Caco-2 (cell line): ENCODE measurements at regions not wholly inside any gene's neighbourhood (a gene's known extent, or its start where the extent isn't known, plus 50 kb on each side); places are given as distances from the start of the nearest gene placed in this dataset.

Source experiments
- BruUV-seq: library from RNA; stranded (reverse); fragments of 400-500 nt; replicated peaks from 2 replicates; lab custom pipeline; 2021; lab: Mats Ljungman, UMichigan
- CTCF ChIA-PET: fragments of 300-600 bp; sonication (Branson Sonifier 250); formaldehyde crosslinking; loops from one replicate; lab custom pipeline; 2022; ENCODE audit warnings: antibody characterized with exemption; lab: Charles Lee
- POLR2A ChIA-PET: fragments of 300-600 bp; sonication (Branson Sonifier 250); formaldehyde crosslinking; loops from one replicate; lab custom pipeline; 2022; ENCODE audit warnings: antibody characterized with exemption; lab: Charles Lee
- DNase-seq, 2 experiments: peaks; one replicate each; pipeline versions ENCODE4 v3.0.0 to v3.0.0-alpha.2; 2020 to 2022
- H3K27me3 ChIP-seq: replicated peaks from 2 replicates; pipeline ENCODE4 v1.6.0; 2011; ENCODE audit warnings: low read length; ENCODE audit not compliant: control insufficient read depth, insufficient read depth
- H3K36me3 ChIP-seq: 2 replicates; pipeline ENCODE4 v1.5.1; 2011; ENCODE audit warnings: low read length; ENCODE audit not compliant: control insufficient read depth, insufficient read depth
- H3K4me1 ChIP-seq: fragments of 250-450 bp; sonication (Bioruptor Pico); 2 replicates; pipeline ENCODE4 v1.5.1; 2020; ENCODE audit warnings: mild to moderate bottlenecking
- H3K4me3 ChIP-seq: 2 replicates; pipeline ENCODE4 v1.5.1; 2011; ENCODE audit warnings: low read depth, mild to moderate bottlenecking, control low read depth, low read length
- H3K9me3 ChIP-seq: fragments of 250-450 bp; sonication (Bioruptor Pico); 2 replicates; pipeline ENCODE4 v1.5.1; 2020; ENCODE audit warnings: mild to moderate bottlenecking, moderate library complexity
- H3K27ac Mint-ChIP-seq: one replicate; pipeline ENCODE4 v1.8.0; 2022; ENCODE audit warnings: mixed read lengths; ENCODE audit not compliant: unreplicated experiment
- H3K27me3 Mint-ChIP-seq: one replicate; pipeline ENCODE4 v1.8.0; 2022; ENCODE audit warnings: mixed read lengths; ENCODE audit not compliant: insufficient read depth, unreplicated experiment
- H3K36me3 Mint-ChIP-seq: one replicate; pipeline ENCODE4 v1.8.0; 2022; ENCODE audit warnings: mild to moderate bottlenecking, mixed read lengths; ENCODE audit not compliant: insufficient read depth, unreplicated experiment
- H3K4me1 Mint-ChIP-seq: one replicate; pipeline ENCODE4 v1.8.0; 2022; ENCODE audit warnings: low read depth, mixed read lengths; ENCODE audit not compliant: unreplicated experiment
- H3K4me3 Mint-ChIP-seq: one replicate; pipeline ENCODE4 v1.8.0; 2022; ENCODE audit warnings: mild to moderate bottlenecking, moderate library complexity, mixed read lengths; ENCODE audit not compliant: unreplicated experiment
- H3K9me3 Mint-ChIP-seq: one replicate; pipeline ENCODE4 v1.8.0; 2022; ENCODE audit warnings: mixed read lengths; ENCODE audit not compliant: unreplicated experiment
- intact Hi-C: fragments of 100-400 bp; cut with micrococcal nuclease; formaldehyde crosslinking; loops from one replicate; pipeline ENCODE4 v1.10.0; 2022; ENCODE audit not compliant: unreplicated experiment
- TF ChIP-seq, protein P1 (sequence below), 2 experiments: fragments of 200-600 bp in 1 of 2; IDR thresholded peaks; 1 replicate in 1 of 2; 2 replicates in 1 of 2; pipeline versions ENCODE4 v1.5.1 to v1.8.0; 2011 to 2022; ENCODE audit warnings: antibody characterized with exemption in 1 of 2, control low read depth in 1 of 2, inconsistent platforms in 1 of 2, low read depth in 1 of 2, low read length in 1 of 2, mild to moderate bottlenecking in 1 of 2, moderate library complexity in 1 of 2; ENCODE audit not compliant: insufficient read depth in 1 of 2, severe bottlenecking in 1 of 2, unreplicated experiment in 1 of 2

- ChIA-PET POLR2A (no interaction called here), CTCF (no interaction called here)
- Mint-ChIP-seq H3K4me3 (no peak overlapping the region), H3K4me1 (no peaks in the 10 kb centered on the region), H3K9me3 (no peaks in the 10 kb centered on the region), H3K36me3 (no peaks in the 10 kb centered on the region), H3K27me3 (no peaks in the 10 kb centered on the region), H3K27ac (no peak overlapping the region)
- Histone ChIP-seq H3K27me3 (no peaks in the 10 kb centered on the region), H3K9me3 (no peaks in the 10 kb centered on the region), H3K4me3 (no peak overlapping the region), H3K36me3 (no peaks in the 10 kb centered on the region), H3K4me1 (no peaks in the 10 kb centered on the region)
- TF ChIP-seq, protein P1, sequence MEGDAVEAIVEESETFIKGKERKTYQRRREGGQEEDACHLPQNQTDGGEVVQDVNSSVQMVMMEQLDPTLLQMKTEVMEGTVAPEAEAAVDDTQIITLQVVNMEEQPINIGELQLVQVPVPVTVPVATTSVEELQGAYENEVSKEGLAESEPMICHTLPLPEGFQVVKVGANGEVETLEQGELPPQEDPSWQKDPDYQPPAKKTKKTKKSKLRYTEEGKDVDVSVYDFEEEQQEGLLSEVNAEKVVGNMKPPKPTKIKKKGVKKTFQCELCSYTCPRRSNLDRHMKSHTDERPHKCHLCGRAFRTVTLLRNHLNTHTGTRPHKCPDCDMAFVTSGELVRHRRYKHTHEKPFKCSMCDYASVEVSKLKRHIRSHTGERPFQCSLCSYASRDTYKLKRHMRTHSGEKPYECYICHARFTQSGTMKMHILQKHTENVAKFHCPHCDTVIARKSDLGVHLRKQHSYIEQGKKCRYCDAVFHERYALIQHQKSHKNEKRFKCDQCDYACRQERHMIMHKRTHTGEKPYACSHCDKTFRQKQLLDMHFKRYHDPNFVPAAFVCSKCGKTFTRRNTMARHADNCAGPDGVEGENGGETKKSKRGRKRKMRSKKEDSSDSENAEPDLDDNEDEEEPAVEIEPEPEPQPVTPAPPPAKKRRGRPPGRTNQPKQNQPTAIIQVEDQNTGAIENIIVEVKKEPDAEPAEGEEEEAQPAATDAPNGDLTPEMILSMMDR (IDR thresholded peaks at IDR 0.05; ENCODE audit: insufficient read depth in 1 of 2, low read depth in 1 of 2, low read length in 1 of 2, severe bottlenecking in 1 of 2, unreplicated experiment in 1 of 2): no peak
- intact Hi-C loops: no loop called here
- BruUV-seq: no TSS peak
- DNase-seq: no peak
These were observed 487.9 kb upstream of the MKI67 start for GRCh38 chr10:128614016-128614605.

GRCh38 chr10:128614802-128615553 is 488.8 kb upstream of the MKI67 start:
- no peak overlapping the region for H3K27ac Mint-ChIP-seq
- H3K4me3 Mint-ChIP-seq: no peak overlapping the region
- ChIA-PET POLR2A (no interaction called here), CTCF (no interaction called here)
- Histone ChIP-seq H3K4me1 (no peaks in the 10 kb centered on the region), H3K27me3 (no peaks in the 10 kb centered on the region), H3K9me3 (no peaks in the 10 kb centered on the region), H3K36me3 (no peaks in the 10 kb centered on the region), H3K4me3 (no peak overlapping the region)
- intact Hi-C loops: no loop called here
- BruUV-seq: no TSS peak
- H3K36me3 Mint-ChIP-seq: no peaks in the 10 kb centered on the region
- TF ChIP-seq, protein P1 (IDR thresholded peaks at IDR 0.05; ENCODE audit: insufficient read depth in 1 of 2, low read depth in 1 of 2, low read length in 1 of 2, severe bottlenecking in 1 of 2, unreplicated experiment in 1 of 2): no peak
- H3K27me3 Mint-ChIP-seq: no peaks in the 10 kb centered on the region
- no peaks in the 10 kb centered on the region for H3K4me1 Mint-ChIP-seq
- DNase-seq: no peak
- no peaks in the 10 kb centered on the region for H3K9me3 Mint-ChIP-seq

- DNase-seq: no peak
- H3K4me3 ChIP-seq: no peak overlapping the region
- no peaks in the 10 kb centered on the region for H3K4me1 Mint-ChIP-seq
- ChIA-PET POLR2A (no interaction called here), CTCF (no interaction called here)
- no TSS peak for BruUV-seq
- H3K9me3 Mint-ChIP-seq: no peaks in the 10 kb centered on the region
- intact Hi-C loops: no loop called here
- TF ChIP-seq, protein P1 (IDR thresholded peaks at IDR 0.05; ENCODE audit: insufficient read depth in 1 of 2, low read depth in 1 of 2, low read length in 1 of 2, severe bottlenecking in 1 of 2, unreplicated experiment in 1 of 2): no peak
- no peaks in the 10 kb centered on the region for H3K4me1 ChIP-seq
- no peaks in the 10 kb centered on the region for H3K9me3 ChIP-seq
- H3K27ac Mint-ChIP-seq: no peak overlapping the region
- no peaks in the 10 kb centered on the region for H3K27me3 Mint-ChIP-seq
- no peaks in the 10 kb centered on the region for H3K27me3 ChIP-seq
- no peaks in the 10 kb centered on the region for H3K36me3 ChIP-seq
- no peaks in the 10 kb centered on the region for H3K36me3 Mint-ChIP-seq
- H3K4me3 Mint-ChIP-seq: no peak overlapping the region
These were observed 491.3 kb upstream of the MKI67 start for GRCh38 chr10:128617532-128617931.
